DND-41 (cell line): ENCODE measurements at regions not wholly inside any gene's neighbourhood (a gene's known extent, or its start where the extent isn't known, plus 50 kb on each side); places are given as distances from the start of the nearest gene placed in this dataset.

Experiments used
- ATAC-seq: fragments of 200-7000 bp; cut with Tn5 transposase; 3 replicates; pipeline ENCODE4 v1.9.1; 2021; ENCODE audit warnings: low read depth; ENCODE audit not compliant: insufficient read depth
- DNase-seq: peaks from one replicate; pipeline ENCODE4 v3.0.0-alpha.2; 2020
- H2AFZ ChIP-seq: 2 replicates; pipeline ENCODE4 v1.6.0; 2012; ENCODE audit warnings: low read depth, low read length
- H3K27ac ChIP-seq: 2 replicates; pipeline ENCODE4 v1.5.1; 2012; ENCODE audit warnings: low read length, inconsistent platforms
- H3K27me3 ChIP-seq: fragments of 200-600 bp; sonication (generic); 2 replicates; pipeline ENCODE4 v1.6.0; 2012; ENCODE audit warnings: low read length, mild to moderate bottlenecking, inconsistent platforms; ENCODE audit not compliant: insufficient read depth, poor library complexity
- H3K36me3 ChIP-seq: 2 replicates; pipeline ENCODE4 v1.5.1; 2012; ENCODE audit warnings: low read length, inconsistent platforms; ENCODE audit not compliant: insufficient read depth
- H3K4me1 ChIP-seq: 2 replicates; pipeline ENCODE4 v1.5.1; 2012; ENCODE audit warnings: mild to moderate bottlenecking, low read length; ENCODE audit not compliant: insufficient read depth
- H3K4me2 ChIP-seq: 2 replicates; pipeline ENCODE4 v1.6.0; 2012; ENCODE audit warnings: mild to moderate bottlenecking, moderate library complexity, low read length, inconsistent platforms; ENCODE audit not compliant: insufficient read depth
- H3K4me3 ChIP-seq, 2 experiments: fragments of 200-600 bp in 1 of 2; shearing (Covaris generic) in 1 of 2; 2 replicates each; pipeline ENCODE4 v1.5.1; 2012 to 2016; ENCODE audit warnings: inconsistent platforms in 2 of 2, low read length in 2 of 2, mild to moderate bottlenecking in 2 of 2, low read depth in 1 of 2, moderate library complexity in 1 of 2
- H3K79me2 ChIP-seq: 2 replicates; pipeline ENCODE4 v1.6.0; 2012; ENCODE audit warnings: low read length, inconsistent platforms; ENCODE audit not compliant: insufficient read depth
- H3K9ac ChIP-seq: 2 replicates; pipeline ENCODE4 v1.6.0; 2012; ENCODE audit warnings: low read depth, mild to moderate bottlenecking, inconsistent platforms, low read length, moderate library complexity
- H3K9me3 ChIP-seq: 2 replicates; pipeline ENCODE4 v1.5.1; 2012; ENCODE audit warnings: low read length, moderate library complexity, mild to moderate bottlenecking, inconsistent platforms; ENCODE audit not compliant: insufficient read depth, severe bottlenecking
- H4K20me1 ChIP-seq: 2 replicates; pipeline ENCODE4 v1.6.0; 2012; ENCODE audit warnings: low read length; ENCODE audit not compliant: insufficient read depth
- CTCF ChIP-seq: IDR thresholded peaks from 2 replicates; pipeline ENCODE4 v1.5.1; 2012; ENCODE audit warnings: borderline replicate concordance, low read length, moderate library complexity, mild to moderate bottlenecking; ENCODE audit not compliant: poor library complexity, severe bottlenecking; ENCODE audit errors: extremely low read depth
- EZH2 ChIP-seq: IDR thresholded peaks from 3 replicates; pipeline ENCODE4 v1.6.1; 2012; ENCODE audit warnings: borderline replicate concordance, low read depth, mild to moderate bottlenecking, moderate library complexity, low read length, inconsistent platforms; ENCODE audit not compliant: severe bottlenecking

DNA sequence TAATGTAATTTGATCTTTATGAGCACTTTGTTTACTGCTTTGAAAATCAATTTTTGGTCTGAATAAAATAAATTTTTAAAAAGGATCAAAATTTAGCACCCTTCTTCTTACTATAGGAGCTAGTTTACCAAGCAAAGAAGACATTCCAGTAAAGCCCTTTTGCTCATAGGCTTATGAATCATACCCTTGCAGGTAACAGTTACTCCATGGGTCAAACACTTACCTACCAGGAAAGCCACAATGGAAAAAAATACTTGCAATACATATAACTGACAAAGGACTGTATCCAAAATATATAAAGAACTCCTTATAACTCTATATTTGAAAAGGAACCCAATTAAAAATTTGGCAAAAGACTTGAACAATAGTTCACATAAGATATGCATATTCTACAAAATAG is 66.6 kb downstream of the SHOC1 start:
- no peak overlapping the region for H3K27ac ChIP-seq

DNA sequence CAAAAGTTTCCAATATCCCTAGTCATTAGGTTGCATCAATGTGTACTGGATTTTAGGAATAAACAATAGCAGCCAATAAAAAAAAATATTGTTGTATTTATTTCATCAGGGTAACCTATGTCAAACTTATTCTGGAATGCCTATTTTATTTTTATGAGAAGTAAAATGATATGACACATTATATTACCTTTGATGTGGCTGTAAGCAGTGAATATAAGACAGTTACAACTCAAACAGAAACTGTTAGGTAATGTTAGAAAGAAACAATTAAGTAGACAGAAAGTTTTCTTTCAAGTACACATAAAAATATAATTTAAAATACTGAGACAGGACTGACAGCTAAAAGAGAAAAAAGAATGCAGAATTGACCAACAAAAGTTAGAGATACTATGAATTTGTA is 65.5 kb downstream of the GNG10 start:
- H3K4me1 ChIP-seq: no peaks in the 10 kb centered on the region
- no peak overlapping the region for H3K9ac ChIP-seq
- no peak overlapping the region for H3K27ac ChIP-seq
- no peak for ATAC-seq
- H4K20me1 ChIP-seq: no peaks in the 10 kb centered on the region
- H3K4me3 ChIP-seq: no peak overlapping the region
- no peak for DNase-seq
- TF ChIP-seq CTCF: no peak
- no peak for TF ChIP-seq EZH2
- H2AFZ ChIP-seq: no peak overlapping the region
- H3K27me3 ChIP-seq: no peaks in the 10 kb centered on the region
- H3K9me3 ChIP-seq: no peaks in the 10 kb centered on the region
- H3K79me2 ChIP-seq: no peaks in the 10 kb centered on the region
- no peak overlapping the region for H3K4me2 ChIP-seq
- H3K36me3 ChIP-seq: no peaks in the 10 kb centered on the region

More for the DNA sequence above, 66.6 kb downstream of the SHOC1 start:
- no peaks in the 10 kb centered on the region for H3K4me1 ChIP-seq
- no peaks in the 10 kb centered on the region for H3K79me2 ChIP-seq
- H2AFZ ChIP-seq: no peak overlapping the region
- H4K20me1 ChIP-seq: no peaks in the 10 kb centered on the region
- no peak overlapping the region for H3K4me2 ChIP-seq
- no peaks in the 10 kb centered on the region for H3K27me3 ChIP-seq
- no peak for TF ChIP-seq EZH2
- TF ChIP-seq CTCF: no peak
- no peak overlapping the region for H3K4me3 ChIP-seq
- no peaks in the 10 kb centered on the region for H3K9me3 ChIP-seq
- no peak for ATAC-seq
- H3K36me3 ChIP-seq: no peaks in the 10 kb centered on the region
- no peak overlapping the region for H3K9ac ChIP-seq
- no peak for DNase-seq

GRCh38 chr9:111720174-111720573 is 58.8 kb downstream of the GNG10 start:
- no peak for TF ChIP-seq EZH2
- TF ChIP-seq CTCF: peak; percentile 8
- no peak overlapping the region for H3K9ac ChIP-seq

More at GRCh38 chr9:111720174-111720573, 58.8 kb downstream of the GNG10 start:
- no peak overlapping the region for H3K4me2 ChIP-seq
- H3K79me2 ChIP-seq: no peaks in the 10 kb centered on the region
- DNase-seq: no peak
- no peaks in the 10 kb centered on the region for H3K9me3 ChIP-seq
- no peaks in the 10 kb centered on the region for H4K20me1 ChIP-seq
- no peak for ATAC-seq
- no peak overlapping the region for H2AFZ ChIP-seq
- H3K36me3 ChIP-seq: no peaks in the 10 kb centered on the region
- no peak overlapping the region for H3K27ac ChIP-seq
- H3K4me3 ChIP-seq: no peak overlapping the region
- H3K4me1 ChIP-seq: no peaks in the 10 kb centered on the region
- no peaks in the 10 kb centered on the region for H3K27me3 ChIP-seq
